ENCODE measurements at regions not wholly inside any gene's neighbourhood (a gene's known extent, or its start where the extent isn't known, plus 50 kb on each side); places are given as distances from the start of the nearest gene placed in this dataset.

DNA sequence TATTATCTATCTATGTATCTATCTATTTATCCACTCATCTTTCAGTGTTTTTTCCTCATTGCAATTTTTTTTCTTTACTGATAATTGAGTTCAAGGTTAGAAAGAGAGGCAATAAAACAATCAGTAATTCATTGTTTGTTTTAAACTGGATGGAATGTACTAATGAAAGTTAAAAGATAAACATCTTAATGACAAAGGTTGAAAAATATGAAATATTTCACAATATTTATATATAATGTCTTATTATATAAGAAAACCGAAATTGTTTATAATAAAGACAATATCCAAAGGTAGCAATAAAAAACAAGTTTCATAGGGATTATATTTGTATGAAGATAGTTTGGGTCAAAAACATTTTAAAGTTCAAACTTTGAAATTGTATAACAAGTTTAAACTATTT lies 1015.5 kb upstream of the MIR17HG start:
- TF ChIP-seq, protein P1, sequence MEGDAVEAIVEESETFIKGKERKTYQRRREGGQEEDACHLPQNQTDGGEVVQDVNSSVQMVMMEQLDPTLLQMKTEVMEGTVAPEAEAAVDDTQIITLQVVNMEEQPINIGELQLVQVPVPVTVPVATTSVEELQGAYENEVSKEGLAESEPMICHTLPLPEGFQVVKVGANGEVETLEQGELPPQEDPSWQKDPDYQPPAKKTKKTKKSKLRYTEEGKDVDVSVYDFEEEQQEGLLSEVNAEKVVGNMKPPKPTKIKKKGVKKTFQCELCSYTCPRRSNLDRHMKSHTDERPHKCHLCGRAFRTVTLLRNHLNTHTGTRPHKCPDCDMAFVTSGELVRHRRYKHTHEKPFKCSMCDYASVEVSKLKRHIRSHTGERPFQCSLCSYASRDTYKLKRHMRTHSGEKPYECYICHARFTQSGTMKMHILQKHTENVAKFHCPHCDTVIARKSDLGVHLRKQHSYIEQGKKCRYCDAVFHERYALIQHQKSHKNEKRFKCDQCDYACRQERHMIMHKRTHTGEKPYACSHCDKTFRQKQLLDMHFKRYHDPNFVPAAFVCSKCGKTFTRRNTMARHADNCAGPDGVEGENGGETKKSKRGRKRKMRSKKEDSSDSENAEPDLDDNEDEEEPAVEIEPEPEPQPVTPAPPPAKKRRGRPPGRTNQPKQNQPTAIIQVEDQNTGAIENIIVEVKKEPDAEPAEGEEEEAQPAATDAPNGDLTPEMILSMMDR (IDR thresholded peaks at IDR 0.05; ENCODE audit: insufficient read depth, low read length, poor library complexity, severe bottlenecking) = no peak
- no peak for TF ChIP-seq EZH2phosphoT487 (conservative IDR thresholded peaks at IDR 0.05; ENCODE audit: low read length)
